ENCODE measurements at regions not wholly inside any gene's neighbourhood (a gene's known extent, or its start where the extent isn't known, plus 50 kb on each side); places are given as distances from the start of the nearest gene placed in this dataset.

DNA sequence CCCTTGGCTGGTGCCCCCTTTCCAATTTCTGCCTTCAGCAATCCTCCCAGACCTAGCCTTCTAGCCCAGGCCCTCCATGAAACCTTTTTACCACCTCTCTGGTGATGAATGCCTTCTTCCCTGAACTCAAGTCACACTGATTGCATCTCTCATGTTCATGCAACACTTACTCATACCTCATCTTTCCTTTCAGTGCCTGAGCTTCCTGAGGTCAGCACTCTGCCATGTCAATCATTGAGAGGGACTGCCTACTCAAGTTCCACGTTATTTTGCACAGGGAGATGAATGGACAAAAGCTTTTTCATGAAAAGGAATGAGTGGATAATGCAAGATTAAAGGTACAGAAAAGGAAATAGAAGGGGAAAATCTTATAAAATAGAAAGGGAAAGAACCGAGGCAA, 60.1 kb upstream of the PLEKHG1 start:
- no peak overlapping the region for H3K27ac ChIP-seq
- H3K27me3 ChIP-seq, result no peaks in the 10 kb centered on the region
- H3K9me2 ChIP-seq (replicated peaks; ENCODE audit: insufficient read depth), result no peaks in the 10 kb centered on the region
- no peak overlapping the region for H2AFZ ChIP-seq
- H3K4me1 ChIP-seq (ENCODE audit: insufficient read depth), result no peaks in the 10 kb centered on the region
- no peak overlapping the region for H3K4me2 ChIP-seq
- no peaks in the 10 kb centered on the region for H3K79me2 ChIP-seq
- H3K36me3 ChIP-seq (replicated peaks; ENCODE audit: insufficient read depth, low read depth), result no peaks in the 10 kb centered on the region
- H3K4me3 ChIP-seq, result no peak overlapping the region
- 71% methylated on average over 2 of the region's 2 CpGs for WGBS (ENCODE audit: low lambda C conversion rate, missing lambda C conversion rate)
- no peaks in the 10 kb centered on the region for H4K20me1 ChIP-seq (ENCODE audit: insufficient read depth, poor library complexity, severe bottlenecking)
- H3K9me3 ChIP-seq (ENCODE audit: low read depth), result no peaks in the 10 kb centered on the region
- TF ChIP-seq, protein P1, sequence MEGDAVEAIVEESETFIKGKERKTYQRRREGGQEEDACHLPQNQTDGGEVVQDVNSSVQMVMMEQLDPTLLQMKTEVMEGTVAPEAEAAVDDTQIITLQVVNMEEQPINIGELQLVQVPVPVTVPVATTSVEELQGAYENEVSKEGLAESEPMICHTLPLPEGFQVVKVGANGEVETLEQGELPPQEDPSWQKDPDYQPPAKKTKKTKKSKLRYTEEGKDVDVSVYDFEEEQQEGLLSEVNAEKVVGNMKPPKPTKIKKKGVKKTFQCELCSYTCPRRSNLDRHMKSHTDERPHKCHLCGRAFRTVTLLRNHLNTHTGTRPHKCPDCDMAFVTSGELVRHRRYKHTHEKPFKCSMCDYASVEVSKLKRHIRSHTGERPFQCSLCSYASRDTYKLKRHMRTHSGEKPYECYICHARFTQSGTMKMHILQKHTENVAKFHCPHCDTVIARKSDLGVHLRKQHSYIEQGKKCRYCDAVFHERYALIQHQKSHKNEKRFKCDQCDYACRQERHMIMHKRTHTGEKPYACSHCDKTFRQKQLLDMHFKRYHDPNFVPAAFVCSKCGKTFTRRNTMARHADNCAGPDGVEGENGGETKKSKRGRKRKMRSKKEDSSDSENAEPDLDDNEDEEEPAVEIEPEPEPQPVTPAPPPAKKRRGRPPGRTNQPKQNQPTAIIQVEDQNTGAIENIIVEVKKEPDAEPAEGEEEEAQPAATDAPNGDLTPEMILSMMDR (IDR thresholded peaks at IDR 0.05; ENCODE audit: poor library complexity), result no peak
- no peak for TF ChIP-seq EZH2phosphoT487 (IDR thresholded peaks at IDR 0.05; ENCODE audit: low read depth, severe bottlenecking, unreplicated experiment)
- TF ChIP-seq EZH2 (IDR thresholded peaks at IDR 0.05; ENCODE audit: borderline replicate concordance), result no peak
- no peak for DNase-seq (ENCODE audit: low spot score)

DNA sequence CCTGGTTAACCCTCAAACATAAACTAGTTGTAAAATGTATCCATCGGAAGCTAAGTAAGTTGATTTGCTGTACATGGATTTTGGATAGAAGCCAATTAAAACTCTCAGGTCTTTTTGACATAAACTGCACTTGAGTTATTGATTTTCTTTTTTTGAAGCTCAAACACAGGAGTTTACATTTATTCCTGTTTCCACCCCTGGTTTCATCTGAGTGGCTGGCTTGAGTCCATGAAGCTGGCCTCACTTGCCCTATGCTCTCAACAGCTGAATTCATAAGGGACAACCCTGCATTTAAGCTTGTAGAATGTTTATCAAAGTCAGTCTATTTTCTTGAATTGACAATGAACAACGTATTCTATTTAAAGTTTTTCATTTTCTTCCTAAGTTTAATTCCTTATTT, 58.1 kb upstream of the PLEKHG1 start:
- no peak for DNase-seq (ENCODE audit: low spot score)

GRCh38 chr6:150543178-150543577, 56.5 kb upstream of the PLEKHG1 start:
- no peak for DNase-seq (ENCODE audit: low spot score)
- no peaks in the 10 kb centered on the region for H3K9me2 ChIP-seq (replicated peaks; ENCODE audit: insufficient read depth)
- no peaks in the 10 kb centered on the region for H3K9me3 ChIP-seq (ENCODE audit: low read depth)
- H3K27me3 ChIP-seq, result no peaks in the 10 kb centered on the region
- TF ChIP-seq EZH2phosphoT487 (IDR thresholded peaks at IDR 0.05; ENCODE audit: low read depth, severe bottlenecking, unreplicated experiment) (no peak), EZH2 (IDR thresholded peaks at IDR 0.05; ENCODE audit: borderline replicate concordance) (no peak)
- TF ChIP-seq, protein P1 (IDR thresholded peaks at IDR 0.05; ENCODE audit: poor library complexity), result no peak
- no peaks in the 10 kb centered on the region for H3K4me1 ChIP-seq (ENCODE audit: insufficient read depth)
- H3K4me3 ChIP-seq, result no peak overlapping the region
- H3K36me3 ChIP-seq (replicated peaks; ENCODE audit: insufficient read depth, low read depth), result no peaks in the 10 kb centered on the region
- no peak overlapping the region for H3K27ac ChIP-seq
- no peaks in the 10 kb centered on the region for H4K20me1 ChIP-seq (ENCODE audit: insufficient read depth, poor library complexity, severe bottlenecking)
- H3K4me2 ChIP-seq, result no peak overlapping the region
- H2AFZ ChIP-seq, result no peak overlapping the region
- no peaks in the 10 kb centered on the region for H3K79me2 ChIP-seq

More for the DNA sequence above, 58.1 kb upstream of the PLEKHG1 start:
- Histone ChIP-seq H3K9me3 (ENCODE audit: low read depth) (no peaks in the 10 kb centered on the region), H2AFZ (no peak overlapping the region), H3K36me3 (replicated peaks; ENCODE audit: insufficient read depth, low read depth) (no peaks in the 10 kb centered on the region), H3K4me2 (no peak overlapping the region), H3K9me2 (replicated peaks; ENCODE audit: insufficient read depth) (no peaks in the 10 kb centered on the region), H3K27me3 (no peaks in the 10 kb centered on the region), H3K4me3 (no peak overlapping the region), H4K20me1 (ENCODE audit: insufficient read depth, poor library complexity, severe bottlenecking) (no peaks in the 10 kb centered on the region), H3K4me1 (ENCODE audit: insufficient read depth) (no peaks in the 10 kb centered on the region), H3K27ac (no peak overlapping the region), H3K79me2 (no peaks in the 10 kb centered on the region)
- no peak for TF ChIP-seq EZH2phosphoT487 (IDR thresholded peaks at IDR 0.05; ENCODE audit: low read depth, severe bottlenecking, unreplicated experiment)
- TF ChIP-seq, protein P1 (IDR thresholded peaks at IDR 0.05; ENCODE audit: poor library complexity), result no peak
- no peak for TF ChIP-seq EZH2 (IDR thresholded peaks at IDR 0.05; ENCODE audit: borderline replicate concordance)
- 55% methylated on average over 2 of the region's 2 CpGs for WGBS (ENCODE audit: low lambda C conversion rate, missing lambda C conversion rate)

- Histone ChIP-seq H3K4me3 (no peak overlapping the region), H3K9me3 (ENCODE audit: low read depth) (no peaks in the 10 kb centered on the region), H3K27me3 (no peaks in the 10 kb centered on the region), H4K20me1 (ENCODE audit: insufficient read depth, poor library complexity, severe bottlenecking) (no peaks in the 10 kb centered on the region), H3K9me2 (replicated peaks; ENCODE audit: insufficient read depth) (no peaks in the 10 kb centered on the region), H3K36me3 (replicated peaks; ENCODE audit: insufficient read depth, low read depth) (no peaks in the 10 kb centered on the region), H3K4me2 (no peak overlapping the region), H3K4me1 (ENCODE audit: insufficient read depth) (no peaks in the 10 kb centered on the region), H3K79me2 (no peaks in the 10 kb centered on the region), H3K27ac (no peak overlapping the region), H2AFZ (no peak overlapping the region)
- DNase-seq (ENCODE audit: low spot score), result no peak
- WGBS (ENCODE audit: low lambda C conversion rate, missing lambda C conversion rate), result 70% methylated on average over 2 of the region's 2 CpGs
- TF ChIP-seq, protein P1 (IDR thresholded peaks at IDR 0.05; ENCODE audit: poor library complexity), result no peak
- TF ChIP-seq EZH2 (IDR thresholded peaks at IDR 0.05; ENCODE audit: borderline replicate concordance), result no peak
- no peak for TF ChIP-seq EZH2phosphoT487 (IDR thresholded peaks at IDR 0.05; ENCODE audit: low read depth, severe bottlenecking, unreplicated experiment)
These were observed 54.9 kb upstream of the PLEKHG1 start for GRCh38 chr6:150544793-150545192.

All from hepatocyte (in vitro differentiated cells).